ENCODE measurements at regions not wholly inside any gene's neighbourhood (a gene's known extent, or its start where the extent isn't known, plus 50 kb on each side); places are given as distances from the start of the nearest gene placed in this dataset.
A peak's percentile ranks its signal among the peaks of the same experiment; 100 is the strongest.

DNA sequence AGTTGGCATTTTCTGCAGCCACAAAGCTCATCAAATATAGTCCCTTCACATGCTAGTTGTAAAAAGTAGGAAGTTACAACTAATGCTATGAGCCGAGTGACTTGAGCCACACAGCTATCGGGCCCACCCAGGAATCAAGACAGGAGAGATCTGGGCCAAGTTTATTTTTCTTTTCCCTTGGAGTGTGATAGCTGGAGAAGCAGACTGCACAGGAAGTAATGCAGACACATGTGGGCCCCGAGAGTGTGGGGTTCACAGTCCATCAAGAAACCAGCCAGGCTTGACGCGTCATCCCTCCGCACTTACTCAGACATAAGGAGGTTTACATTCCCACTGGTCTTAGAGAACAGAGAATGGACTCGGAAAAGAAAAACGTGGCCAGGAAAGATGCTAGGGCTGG, 403.1 kb upstream of the CDH11 start:
- Histone ChIP-seq H3K36me3 (ENCODE audit: insufficient read depth, low read length) (no peaks in the 10 kb centered on the region), H3K4me1 (ENCODE audit: insufficient read depth, low read length) (peaks cover 41% of the 10 kb centered on the region), H3K9ac (ENCODE audit: low read length) (peak overlapping the region; percentile 76), H2AFZ (ENCODE audit: low read depth, low read length) (peak overlapping the region; percentile 26), H3K27ac (ENCODE audit: low read depth, low read length) (peak overlapping the region; percentile 94), H3K27me3 (ENCODE audit: insufficient read depth, low read length) (no peaks in the 10 kb centered on the region), H4K20me1 (ENCODE audit: insufficient read depth, low read length) (no peaks in the 10 kb centered on the region), H3K9me3 (ENCODE audit: insufficient read depth, low read depth, low read length) (no peaks in the 10 kb centered on the region), H3K4me2 (ENCODE audit: low read length) (peak overlapping the region; percentile 56), H3K4me3 (ENCODE audit: insufficient read depth, low read depth, low read length) (no peak overlapping the region), H3K79me2 (ENCODE audit: insufficient read depth, low read length) (no peaks in the 10 kb centered on the region)
- H3K36me3 Mint-ChIP-seq (ENCODE audit: low read depth, unreplicated experiment): peaks cover 4% of the 10 kb centered on the region
- peaks cover 17% of the 10 kb centered on the region for H3K9me3 Mint-ChIP-seq (ENCODE audit: unreplicated experiment)
- TF ChIP-seq, protein P1, sequence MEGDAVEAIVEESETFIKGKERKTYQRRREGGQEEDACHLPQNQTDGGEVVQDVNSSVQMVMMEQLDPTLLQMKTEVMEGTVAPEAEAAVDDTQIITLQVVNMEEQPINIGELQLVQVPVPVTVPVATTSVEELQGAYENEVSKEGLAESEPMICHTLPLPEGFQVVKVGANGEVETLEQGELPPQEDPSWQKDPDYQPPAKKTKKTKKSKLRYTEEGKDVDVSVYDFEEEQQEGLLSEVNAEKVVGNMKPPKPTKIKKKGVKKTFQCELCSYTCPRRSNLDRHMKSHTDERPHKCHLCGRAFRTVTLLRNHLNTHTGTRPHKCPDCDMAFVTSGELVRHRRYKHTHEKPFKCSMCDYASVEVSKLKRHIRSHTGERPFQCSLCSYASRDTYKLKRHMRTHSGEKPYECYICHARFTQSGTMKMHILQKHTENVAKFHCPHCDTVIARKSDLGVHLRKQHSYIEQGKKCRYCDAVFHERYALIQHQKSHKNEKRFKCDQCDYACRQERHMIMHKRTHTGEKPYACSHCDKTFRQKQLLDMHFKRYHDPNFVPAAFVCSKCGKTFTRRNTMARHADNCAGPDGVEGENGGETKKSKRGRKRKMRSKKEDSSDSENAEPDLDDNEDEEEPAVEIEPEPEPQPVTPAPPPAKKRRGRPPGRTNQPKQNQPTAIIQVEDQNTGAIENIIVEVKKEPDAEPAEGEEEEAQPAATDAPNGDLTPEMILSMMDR (IDR thresholded peaks at IDR 0.05; ENCODE audit: insufficient read depth, low read depth, low read length): no peak
- TF ChIP-seq EZH2 (IDR thresholded peaks at IDR 0.05; ENCODE audit: insufficient read depth, low read length): no peak
- FAIRE-seq: peak; percentile 62
- peak overlapping the region; percentile 11 for H3K4me3 Mint-ChIP-seq (ENCODE audit: unreplicated experiment)
- peaks cover 49% of the 10 kb centered on the region for H3K4me1 Mint-ChIP-seq (ENCODE audit: low read depth, unreplicated experiment)
- H3K27me3 Mint-ChIP-seq (ENCODE audit: low read depth, unreplicated experiment): no peaks in the 10 kb centered on the region
- peak; percentile 100 for DNase-seq (ENCODE audit: low read depth)
- peak overlapping the region; percentile 98 for H3K27ac Mint-ChIP-seq (ENCODE audit: unreplicated experiment)

DNA sequence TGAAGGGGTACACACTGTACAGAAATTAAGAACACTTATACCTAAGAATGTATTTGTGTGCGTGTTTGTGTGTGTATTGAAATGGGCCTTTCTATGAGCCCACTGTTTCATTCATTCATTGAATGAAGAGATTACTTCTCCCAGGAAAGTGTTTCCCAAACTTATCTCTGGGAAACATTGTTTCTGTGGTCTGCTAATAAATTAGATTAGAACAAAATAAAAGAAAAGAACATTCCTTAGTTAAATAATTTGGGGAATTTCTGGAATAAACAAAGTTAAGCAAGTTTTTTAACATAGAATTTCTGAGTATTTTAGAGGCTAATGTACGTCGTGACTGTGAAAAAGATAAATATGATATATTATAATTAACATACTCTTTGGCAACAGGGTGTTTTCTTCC, 402.4 kb upstream of the CDH11 start:
- no peak for FAIRE-seq
- H3K36me3 Mint-ChIP-seq (ENCODE audit: low read depth, unreplicated experiment): peaks cover 4% of the 10 kb centered on the region

More for the DNA sequence above, 402.4 kb upstream of the CDH11 start:
- no peaks in the 10 kb centered on the region for H3K27me3 Mint-ChIP-seq (ENCODE audit: low read depth, unreplicated experiment)
- no peaks in the 10 kb centered on the region for H3K27me3 ChIP-seq (ENCODE audit: insufficient read depth, low read length)
- no peak overlapping the region for H3K4me2 ChIP-seq (ENCODE audit: low read length)
- H3K9me3 Mint-ChIP-seq (ENCODE audit: unreplicated experiment): peaks cover 17% of the 10 kb centered on the region
- peaks cover 41% of the 10 kb centered on the region for H3K4me1 ChIP-seq (ENCODE audit: insufficient read depth, low read length)
- no peaks in the 10 kb centered on the region for H3K9me3 ChIP-seq (ENCODE audit: insufficient read depth, low read depth, low read length)
- H3K9ac ChIP-seq (ENCODE audit: low read length): peak overlapping the region; percentile 76
- no peak for DNase-seq (ENCODE audit: low read depth)
- peak overlapping the region; percentile 94 for H3K27ac ChIP-seq (ENCODE audit: low read depth, low read length)
- H3K36me3 ChIP-seq (ENCODE audit: insufficient read depth, low read length): no peaks in the 10 kb centered on the region
- H3K79me2 ChIP-seq (ENCODE audit: insufficient read depth, low read length): no peaks in the 10 kb centered on the region
- peak overlapping the region; percentile 6 for H2AFZ ChIP-seq (ENCODE audit: low read depth, low read length)
- TF ChIP-seq EZH2 (IDR thresholded peaks at IDR 0.05; ENCODE audit: insufficient read depth, low read length): no peak
- TF ChIP-seq, protein P1 (IDR thresholded peaks at IDR 0.05; ENCODE audit: insufficient read depth, low read depth, low read length): no peak
- peaks cover 49% of the 10 kb centered on the region for H3K4me1 Mint-ChIP-seq (ENCODE audit: low read depth, unreplicated experiment)
- H3K4me3 ChIP-seq (ENCODE audit: insufficient read depth, low read depth, low read length): no peak overlapping the region
- H3K4me3 Mint-ChIP-seq (ENCODE audit: unreplicated experiment): no peak overlapping the region
- H4K20me1 ChIP-seq (ENCODE audit: insufficient read depth, low read length): no peaks in the 10 kb centered on the region
- peak overlapping the region; percentile 98 for H3K27ac Mint-ChIP-seq (ENCODE audit: unreplicated experiment)
